Osteoblast (primary cell): ENCODE measurements at regions not wholly inside any gene's neighbourhood (a gene's known extent, or its start where the extent isn't known, plus 50 kb on each side); places are given as distances from the start of the nearest gene placed in this dataset.

Experiments
- DNase-seq: peaks from one replicate; pipeline ENCODE4 v3.0.0; 2011; ENCODE audit warnings: low spot score, mixed read lengths; ENCODE audit not compliant: insufficient read length; ENCODE audit errors: missing footprints
- H2AFZ ChIP-seq: 2 replicates; pipeline ENCODE4 v1.6.0; 2011; ENCODE audit warnings: mild to moderate bottlenecking, low read length
- H3K27ac ChIP-seq: 2 replicates; pipeline ENCODE4 v1.5.1; 2011; ENCODE audit warnings: mild to moderate bottlenecking, low read depth, low read length, moderate library complexity
- H3K27me3 ChIP-seq: 2 replicates; pipeline ENCODE4 v1.6.0; 2012; ENCODE audit warnings: mild to moderate bottlenecking, control low read depth, inconsistent platforms, low read length, moderate library complexity; ENCODE audit not compliant: insufficient read depth
- H3K36me3 ChIP-seq: 2 replicates; pipeline ENCODE4 v1.5.1; 2011; ENCODE audit warnings: mild to moderate bottlenecking, low read length, control low read depth, moderate library complexity; ENCODE audit not compliant: insufficient read depth
- H3K4me1 ChIP-seq: 2 replicates; pipeline ENCODE4 v1.5.1; 2011; ENCODE audit warnings: mild to moderate bottlenecking, low read length, control low read depth, moderate library complexity; ENCODE audit not compliant: insufficient read depth
- H3K4me2 ChIP-seq: 2 replicates; pipeline ENCODE4 v1.6.0; 2011; ENCODE audit warnings: mild to moderate bottlenecking, low read length; ENCODE audit not compliant: insufficient read depth
- H3K4me3 ChIP-seq: fragments of 200-600 bp; sonication (generic); 3 replicates; pipeline ENCODE4 v1.5.1; 2012; ENCODE audit warnings: mild to moderate bottlenecking, low read length, inconsistent platforms; ENCODE audit not compliant: insufficient read depth
- H3K79me2 ChIP-seq: 2 replicates; pipeline ENCODE4 v1.6.0; 2012; ENCODE audit warnings: mild to moderate bottlenecking, low read length, control low read depth, inconsistent platforms; ENCODE audit not compliant: insufficient read depth
- H3K9me3 ChIP-seq: 2 replicates; pipeline ENCODE4 v1.5.1; 2011; ENCODE audit warnings: low read depth, low read length, control low read depth
- H4K20me1 ChIP-seq: 2 replicates; pipeline ENCODE4 v1.6.0; 2012; ENCODE audit warnings: mild to moderate bottlenecking, low read length, control low read depth; ENCODE audit not compliant: insufficient read depth
- CTCF ChIP-seq: IDR thresholded peaks from 2 replicates; pipeline ENCODE4 v1.5.1; 2011; ENCODE audit warnings: mild to moderate bottlenecking, low read depth, low read length, moderate library complexity; ENCODE audit errors: extremely low read depth

GRCh38 chr7:118754608-118755007 lies 530.1 kb downstream of the ANKRD7 start:
- no peaks in the 10 kb centered on the region for H4K20me1 ChIP-seq
- no peaks in the 10 kb centered on the region for H3K4me1 ChIP-seq
- TF ChIP-seq CTCF: no peak

GRCh38 chr7:118755067-118755625 lies 530.6 kb downstream of the ANKRD7 start:
- no peaks in the 10 kb centered on the region for H3K36me3 ChIP-seq
- no peaks in the 10 kb centered on the region for H3K9me3 ChIP-seq
- no peaks in the 10 kb centered on the region for H4K20me1 ChIP-seq
- H3K4me2 ChIP-seq: no peak overlapping the region
- no peak overlapping the region for H2AFZ ChIP-seq
- no peak overlapping the region for H3K27ac ChIP-seq
- no peaks in the 10 kb centered on the region for H3K27me3 ChIP-seq
- no peak overlapping the region for H3K4me3 ChIP-seq
- DNase-seq: no peak
- TF ChIP-seq CTCF: no peak
- no peaks in the 10 kb centered on the region for H3K79me2 ChIP-seq
- H3K4me1 ChIP-seq: no peaks in the 10 kb centered on the region

More at GRCh38 chr7:118754608-118755007, 530.1 kb downstream of the ANKRD7 start:
- no peak for DNase-seq
- Histone ChIP-seq H3K36me3 (no peaks in the 10 kb centered on the region), H3K4me3 (no peak overlapping the region), H3K4me2 (no peak overlapping the region), H3K79me2 (no peaks in the 10 kb centered on the region), H3K27me3 (no peaks in the 10 kb centered on the region), H2AFZ (no peak overlapping the region), H3K27ac (no peak overlapping the region), H3K9me3 (no peaks in the 10 kb centered on the region)

- Histone ChIP-seq H3K27me3 (no peaks in the 10 kb centered on the region), H4K20me1 (no peaks in the 10 kb centered on the region), H3K4me3 (no peak overlapping the region), H3K4me1 (no peaks in the 10 kb centered on the region), H3K79me2 (no peaks in the 10 kb centered on the region), H2AFZ (no peak overlapping the region), H3K36me3 (no peaks in the 10 kb centered on the region), H3K9me3 (no peaks in the 10 kb centered on the region), H3K27ac (no peak overlapping the region), H3K4me2 (no peak overlapping the region)
- DNase-seq: no peak
- no peak for TF ChIP-seq CTCF
Observed at GRCh38 chr7:118757066-118757465, 532.6 kb downstream of the ANKRD7 start.

- H3K4me1 ChIP-seq: no peaks in the 10 kb centered on the region
- TF ChIP-seq CTCF: no peak
- DNase-seq: no peak
- H3K79me2 ChIP-seq: no peaks in the 10 kb centered on the region
- no peaks in the 10 kb centered on the region for H4K20me1 ChIP-seq
- no peak overlapping the region for H3K4me3 ChIP-seq
- no peak overlapping the region for H3K27ac ChIP-seq
- H3K36me3 ChIP-seq: no peaks in the 10 kb centered on the region
- H2AFZ ChIP-seq: no peak overlapping the region
- no peaks in the 10 kb centered on the region for H3K9me3 ChIP-seq
- no peaks in the 10 kb centered on the region for H3K27me3 ChIP-seq
- H3K4me2 ChIP-seq: no peak overlapping the region
Observed at GRCh38 chr7:118758582-118758981, 534.1 kb downstream of the ANKRD7 start.
